Erythroblast (primary cell): ENCODE measurements at regions not wholly inside any gene's neighbourhood (a gene's known extent, or its start where the extent isn't known, plus 50 kb on each side); places are given as distances from the start of the nearest gene placed in this dataset.

Source experiments
- DNase-seq, 2 experiments: peaks; one replicate each; lab custom pipeline; 2025; lab: John Stamatoyannopoulos, UW
- GATA1 ChIP-seq: IDR thresholded peaks from 2 replicates; pipeline ENCODE4 v1.6.1; 2011; ENCODE audit warnings: low read depth, mild to moderate bottlenecking, control low read depth, low read length, moderate library complexity
- POLR2A ChIP-seq: IDR thresholded peaks from 2 replicates; pipeline ENCODE4 v1.6.1; 2011; ENCODE audit warnings: mild to moderate bottlenecking, low read length

DNA sequence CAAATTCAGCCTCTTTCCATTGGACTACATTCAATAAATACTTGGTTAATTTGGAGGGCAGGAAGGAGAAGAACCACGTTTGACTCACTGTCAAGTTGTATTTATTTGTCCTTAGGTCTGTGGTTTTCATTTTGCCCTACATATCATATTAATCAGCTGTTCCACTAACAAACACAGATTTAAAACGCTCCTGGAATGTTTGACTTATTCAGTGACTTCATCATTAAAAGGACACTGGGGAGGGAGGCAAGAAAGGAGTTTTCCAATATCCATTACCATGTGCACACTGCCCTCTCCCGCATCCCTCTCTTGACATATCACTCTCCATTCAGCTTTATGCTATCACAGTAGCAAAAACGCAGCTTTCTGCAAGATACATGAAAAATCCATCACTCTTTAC lies 98.2 kb upstream of the C1orf87 start:
- no peak for DNase-seq
- no peak for TF ChIP-seq GATA1
- TF ChIP-seq POLR2A: no peak

DNA sequence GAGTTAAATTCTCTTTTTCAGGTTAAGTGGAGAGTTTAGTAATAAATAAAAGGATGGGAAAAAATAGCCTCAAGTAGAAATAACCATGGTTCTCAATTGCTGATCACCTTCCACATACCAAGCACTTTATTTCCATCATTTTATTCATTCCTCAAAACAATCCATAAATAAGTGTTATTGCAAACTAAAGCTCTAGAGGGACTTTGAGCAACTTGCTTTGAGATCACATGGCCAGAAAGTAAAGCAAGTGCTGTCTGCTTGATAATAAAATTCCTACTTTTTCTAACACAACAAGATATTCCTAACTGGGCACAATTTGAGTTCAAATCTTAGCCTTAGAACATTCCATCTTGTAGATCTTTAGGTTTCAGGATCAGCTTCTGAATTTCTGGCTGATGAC lies 97.1 kb upstream of the C1orf87 start:
- no peak for DNase-seq
- TF ChIP-seq GATA1 (no peak), POLR2A (no peak)

DNA sequence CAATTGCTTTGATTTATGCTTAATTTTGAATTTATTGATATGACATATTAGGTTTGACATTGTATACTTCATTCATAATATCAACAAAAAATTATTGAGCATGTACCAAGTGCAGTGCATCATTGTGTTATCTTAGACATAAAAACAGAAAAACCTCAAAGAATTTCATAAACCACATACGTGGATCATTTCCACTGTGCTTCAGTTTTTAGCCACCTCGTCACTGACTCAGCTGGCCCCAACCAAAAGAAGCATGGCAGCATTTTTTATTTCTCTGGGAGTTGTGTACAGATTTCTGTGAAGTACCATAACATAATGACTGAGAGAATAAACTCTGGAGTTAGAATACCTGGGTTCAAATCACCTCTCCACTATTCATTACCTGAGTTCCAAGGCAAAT lies 95.6 kb upstream of the C1orf87 start:
- no peak for TF ChIP-seq POLR2A
- TF ChIP-seq GATA1: no peak
- no peak for DNase-seq

DNA sequence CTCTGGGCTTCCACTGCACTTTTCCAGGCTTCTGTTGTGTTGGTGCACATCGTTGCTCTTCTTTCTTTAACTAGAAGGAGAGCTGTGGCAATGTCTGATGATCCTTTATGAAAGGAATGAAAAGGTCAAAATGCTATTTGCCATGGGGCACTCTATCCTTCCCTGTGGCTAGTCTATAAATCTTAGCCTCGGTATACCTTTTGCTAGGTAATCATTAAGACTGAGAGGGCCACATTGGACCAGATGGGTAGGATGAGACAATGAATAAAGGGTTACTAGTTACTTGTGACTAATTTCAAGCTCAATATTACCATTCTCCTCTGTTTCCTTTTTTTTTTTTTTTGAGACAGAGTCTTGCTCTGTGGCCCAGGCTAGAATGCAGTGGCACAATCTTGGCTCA lies 89.4 kb upstream of the C1orf87 start:
- DNase-seq: no peak
- TF ChIP-seq POLR2A: no peak
- no peak for TF ChIP-seq GATA1

DNA sequence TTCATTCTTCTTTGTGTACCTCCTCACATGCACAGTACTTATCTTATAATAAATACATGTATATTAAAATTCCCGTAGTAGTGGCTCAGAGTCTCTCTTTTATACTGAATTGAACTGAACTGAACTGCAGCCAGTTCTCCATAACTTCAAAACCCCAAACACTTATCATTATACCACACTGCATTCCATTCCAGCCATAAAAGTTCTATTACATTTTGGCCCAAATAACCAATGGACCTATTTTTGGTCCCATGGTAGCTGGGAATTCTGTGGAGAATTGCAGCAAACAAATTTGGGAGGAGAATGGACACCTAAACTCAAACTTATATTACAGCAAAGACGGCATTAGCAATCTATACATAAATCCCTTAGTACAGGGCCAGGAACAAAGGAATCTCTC lies 86.6 kb upstream of the C1orf87 start:
- no peak for DNase-seq
- TF ChIP-seq GATA1 (no peak), POLR2A (no peak)

DNA sequence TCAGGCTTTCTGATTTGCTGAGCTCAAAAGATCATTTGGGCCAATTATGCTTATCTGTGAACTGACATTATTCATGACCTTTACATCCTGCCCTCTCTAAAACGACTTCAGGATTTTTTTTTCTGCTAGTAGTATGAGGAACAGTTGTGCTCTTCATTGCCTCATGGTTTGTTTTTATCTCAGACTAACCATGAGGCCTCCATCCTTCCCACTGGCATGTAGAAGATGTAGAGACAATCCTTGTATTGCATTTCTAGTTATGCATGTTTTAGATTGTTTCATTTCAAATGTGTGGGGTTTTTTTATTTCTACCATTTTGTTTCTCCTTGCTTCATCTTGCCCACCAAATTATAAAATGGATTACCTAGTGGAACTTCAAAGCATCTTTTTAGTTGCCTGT lies 82.8 kb upstream of the C1orf87 start:
- DNase-seq: no peak
- TF ChIP-seq GATA1 (no peak), POLR2A (no peak)

DNA sequence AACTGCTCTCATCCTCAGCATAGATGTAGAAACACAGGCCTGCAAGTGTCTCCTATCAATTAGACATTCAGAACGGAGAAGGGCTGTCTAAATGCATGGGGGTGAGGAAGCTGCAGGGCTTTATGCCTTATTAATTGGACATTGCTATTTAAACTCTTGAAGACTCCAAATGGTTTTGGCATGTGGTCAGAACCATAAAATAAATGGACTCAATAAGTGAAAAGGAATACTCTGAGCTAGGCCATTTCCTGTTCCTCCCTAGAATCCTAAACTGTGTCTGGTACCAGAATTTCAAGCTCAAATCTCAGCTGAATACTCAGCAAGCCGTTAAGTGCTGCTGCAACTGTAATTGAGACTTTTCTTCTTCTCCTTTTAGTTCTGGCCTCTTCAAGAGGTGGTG lies 80.4 kb upstream of the C1orf87 start:
- no peak for TF ChIP-seq POLR2A
- TF ChIP-seq GATA1: no peak
- DNase-seq: no peak

DNA sequence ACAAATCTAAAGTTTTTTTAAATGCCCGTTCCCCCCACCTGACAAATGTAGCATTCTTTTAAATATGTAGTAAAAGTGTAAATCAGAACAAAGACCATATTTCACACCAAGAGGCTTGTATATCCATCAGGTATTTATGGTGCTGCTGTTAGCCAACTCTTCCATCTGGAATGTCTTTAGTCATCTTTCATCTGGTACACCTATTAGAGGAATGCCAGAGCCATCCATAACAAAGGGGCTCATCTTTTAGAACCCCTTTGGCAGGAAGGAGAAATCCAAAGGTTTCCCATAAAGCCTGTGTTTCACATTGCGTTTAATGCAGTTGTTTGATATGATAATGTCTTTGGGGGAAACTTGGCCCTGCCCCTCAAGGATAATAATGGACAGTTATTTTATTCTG lies 79.3 kb upstream of the C1orf87 start:
- no peak for DNase-seq
- TF ChIP-seq GATA1: no peak
- TF ChIP-seq POLR2A: no peak

DNA sequence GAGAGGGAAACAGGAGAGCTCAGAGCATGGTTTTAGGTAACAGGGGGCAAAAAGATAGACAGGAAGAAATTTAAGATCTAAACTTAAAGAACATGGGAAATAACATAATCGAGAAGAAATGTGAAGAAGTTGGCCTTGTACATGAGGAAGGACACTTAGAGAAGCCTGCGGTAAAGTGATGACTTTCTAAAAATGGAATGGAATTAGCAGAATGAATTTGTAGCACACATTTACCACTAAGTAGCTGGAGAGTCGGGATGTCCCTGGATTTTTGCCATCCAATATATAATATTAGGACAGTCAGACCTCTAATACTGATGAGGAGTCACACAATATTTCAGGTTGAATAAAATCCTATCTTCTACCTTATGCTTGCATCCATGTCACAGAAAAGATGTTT lies 77.7 kb upstream of the C1orf87 start:
- no peak for DNase-seq
- no peak for TF ChIP-seq POLR2A

DNA sequence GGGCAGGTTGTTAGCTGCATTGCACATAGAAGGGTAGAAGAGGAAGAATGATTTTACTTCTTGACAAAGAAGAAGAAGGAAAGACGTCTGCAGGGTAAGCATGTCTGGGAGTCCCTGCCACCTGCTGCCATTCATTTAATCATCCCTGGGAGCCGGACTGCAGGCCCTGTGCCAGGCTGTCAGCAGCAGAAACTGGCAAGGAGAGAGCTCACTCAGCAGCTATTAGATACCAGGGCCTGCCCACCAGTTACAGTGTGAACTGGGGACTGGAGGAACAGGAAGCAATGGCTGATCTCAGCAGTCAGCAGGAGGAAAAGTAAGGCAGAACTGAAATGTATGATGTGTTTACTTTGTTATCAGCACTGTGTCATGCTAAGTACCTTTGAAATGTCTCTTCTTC lies 75.7 kb upstream of the C1orf87 start:
- no peak for DNase-seq

DNA sequence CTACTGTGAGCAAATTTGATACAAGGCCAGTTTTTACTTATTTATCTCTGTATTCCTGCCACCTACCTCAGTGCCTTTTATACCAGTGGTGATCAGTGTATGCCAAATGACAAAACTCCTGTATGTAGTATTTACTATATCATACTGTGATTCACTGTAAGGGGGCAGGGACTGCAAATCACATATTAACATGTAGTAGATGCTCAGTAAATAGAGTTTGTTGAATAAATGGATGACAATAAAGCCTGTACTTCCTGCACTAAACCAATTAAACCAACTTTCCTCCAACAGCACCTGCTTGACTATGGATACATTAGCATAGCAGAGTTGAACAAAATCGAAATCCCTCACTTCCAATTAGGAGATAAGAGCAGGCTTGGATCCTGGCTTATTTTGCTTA lies 73.3 kb upstream of the C1orf87 start:
- DNase-seq: no peak
- TF ChIP-seq GATA1 (no peak), POLR2A (no peak)

More for the DNA sequence above, 75.7 kb upstream of the C1orf87 start:
- TF ChIP-seq POLR2A (no peak), GATA1 (no peak)

DNA sequence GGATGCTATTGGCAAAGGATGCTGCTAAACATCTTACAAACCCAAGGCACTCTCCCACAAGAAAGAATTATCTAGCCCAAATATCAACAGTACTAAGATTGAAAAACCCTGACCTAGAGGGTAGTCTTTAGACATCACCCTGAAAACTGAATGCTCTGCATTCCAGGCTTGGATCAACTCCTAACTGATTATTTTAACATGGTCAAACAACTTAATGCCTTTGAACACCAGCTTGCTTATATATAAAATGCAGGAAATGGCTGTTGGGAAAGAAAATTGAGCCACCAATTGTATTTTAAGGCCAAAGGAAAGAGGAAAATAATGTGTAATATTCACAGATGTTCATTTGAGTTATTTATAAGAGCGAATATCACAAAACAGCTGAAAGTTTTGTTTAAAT lies 72.2 kb upstream of the C1orf87 start:
- DNase-seq: no peak
- no peak for TF ChIP-seq GATA1
- no peak for TF ChIP-seq POLR2A

DNA sequence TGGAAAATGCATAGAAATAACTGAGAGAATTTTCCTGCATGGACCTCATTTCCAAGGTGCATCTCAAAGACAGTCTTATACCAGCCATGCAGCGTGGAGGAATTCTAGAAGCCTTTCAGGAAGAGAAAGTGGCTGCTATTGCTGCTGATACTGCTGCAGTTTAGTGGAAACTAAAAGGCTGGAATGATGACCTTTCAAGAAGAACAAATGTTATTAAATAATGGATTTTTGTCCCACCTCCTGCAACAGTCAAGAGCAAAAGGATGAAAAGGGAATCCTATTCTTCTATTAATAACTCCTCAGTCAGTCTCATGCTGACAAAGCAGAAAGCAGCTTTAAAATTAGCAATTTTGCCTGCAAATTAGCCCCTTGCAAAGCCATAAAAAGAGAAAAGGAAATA lies 68.2 kb upstream of the C1orf87 start:
- no peak for DNase-seq
- no peak for TF ChIP-seq GATA1
- TF ChIP-seq POLR2A: no peak

DNA sequence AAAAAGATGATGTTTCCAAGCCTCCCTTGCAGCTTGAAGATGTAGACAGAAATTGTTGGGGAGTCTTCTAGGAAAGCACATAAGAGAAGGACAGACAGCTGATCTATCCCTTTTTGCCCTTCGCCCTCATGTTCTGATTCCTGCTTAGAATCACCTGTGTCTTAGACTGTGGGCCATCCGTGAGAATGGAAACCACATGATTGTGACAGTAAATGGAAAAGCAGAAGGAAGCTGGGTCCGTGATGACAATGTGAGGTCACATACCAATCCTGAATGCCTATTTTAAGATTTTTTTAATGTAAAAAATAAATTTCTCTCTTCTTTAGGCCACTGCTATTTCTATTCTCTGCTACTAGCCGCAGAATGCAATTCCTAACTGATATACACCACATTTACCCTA lies 67.7 kb upstream of the C1orf87 start:
- no peak for TF ChIP-seq GATA1
- no peak for TF ChIP-seq POLR2A
- no peak for DNase-seq

DNA sequence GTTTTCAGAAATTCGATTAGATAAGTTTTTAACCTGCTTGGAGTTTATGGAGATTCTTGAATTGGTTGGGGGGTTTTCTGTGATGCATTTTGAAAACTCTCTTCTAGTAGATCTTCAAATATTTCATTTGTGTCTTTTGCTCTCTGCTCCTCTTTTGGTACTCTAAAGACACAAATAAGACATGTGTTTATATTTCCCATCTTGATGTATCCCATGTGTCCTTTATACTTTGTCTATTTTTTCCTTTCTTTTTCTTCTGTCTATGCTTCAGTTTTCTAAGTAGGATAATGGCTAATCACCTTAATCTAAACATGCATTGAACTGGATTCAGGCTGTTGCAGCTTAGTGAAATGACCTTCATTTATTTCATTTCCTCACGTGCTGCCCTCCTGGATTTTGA lies 63.8 kb upstream of the C1orf87 start:
- no peak for TF ChIP-seq GATA1
- no peak for TF ChIP-seq POLR2A
- DNase-seq: no peak

DNA sequence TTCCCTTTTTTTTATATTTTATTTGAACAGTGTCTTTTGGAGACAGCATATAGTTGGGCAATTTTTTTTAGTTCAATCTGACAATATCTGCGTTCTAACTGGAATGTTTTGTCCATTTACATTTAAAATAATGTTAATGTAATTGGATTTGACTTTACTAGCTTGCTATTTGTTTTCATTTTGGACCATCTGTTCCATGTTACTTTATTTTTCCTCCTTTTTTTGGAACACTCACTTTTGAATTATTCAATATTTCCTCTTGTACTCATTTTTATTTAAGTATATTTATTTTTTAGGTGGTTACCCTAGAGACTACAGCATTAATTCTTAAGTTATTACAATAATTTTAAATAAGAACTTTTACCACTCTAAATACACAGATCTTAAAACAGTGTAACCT lies 62.8 kb upstream of the C1orf87 start:
- TF ChIP-seq POLR2A (no peak), GATA1 (no peak)
- no peak for DNase-seq
